ENCODE measurements at regions not wholly inside any gene's neighbourhood (a gene's known extent, or its start where the extent isn't known, plus 50 kb on each side); places are given as distances from the start of the nearest gene placed in this dataset.
"Not testable (repeated sequence)": the region's sequence is repeated elsewhere in the genome, so short reads cannot be mapped to it uniquely, and the experiment has no call there.

- DNase-seq, result no peak
- Mint-ChIP-seq H3K4me1 (ENCODE audit: low read depth in 2 of 2) (no peaks in the 10 kb centered on the region), H3K27me3 (peaks cover 30 to 49% of the 10 kb centered on the region in 2 donors), H3K9me3 (peaks cover 5 to 8% of the 10 kb centered on the region in 2 donors), H3K27ac (no peak overlapping the region), H3K4me3 (no peak overlapping the region), H3K36me3 (ENCODE audit: insufficient read depth) (peaks cover 4% of the 10 kb centered on the region)
- no peak for ATAC-seq (replicated peaks)
Measured at GRCh38 chr5:172523146-172523745, 68.9 kb upstream of the SH3PXD2B start.

- peaks cover 5 to 8% of the 10 kb centered on the region in 2 donors for H3K9me3 Mint-ChIP-seq
- no peaks in the 10 kb centered on the region for H3K4me1 Mint-ChIP-seq (ENCODE audit: low read depth in 2 of 2)
- DNase-seq (no peak), ATAC-seq (replicated peaks) (no peak)
- H3K27me3 Mint-ChIP-seq, result peaks cover 17 to 31% of the 10 kb centered on the region in 2 donors
- H3K36me3 Mint-ChIP-seq (ENCODE audit: insufficient read depth), result peaks cover 4% of the 10 kb centered on the region
- no peak overlapping the region for H3K27ac Mint-ChIP-seq
- no peak overlapping the region for H3K4me3 Mint-ChIP-seq
Measured at GRCh38 chr5:172521338-172521932, 67.1 kb upstream of the SH3PXD2B start.

GRCh38 chr5:172511952-172512351 is 57.6 kb upstream of the SH3PXD2B start:
- H3K27ac Mint-ChIP-seq, result no peak overlapping the region
- H3K36me3 Mint-ChIP-seq (ENCODE audit: insufficient read depth), result no peaks in the 10 kb centered on the region
- DNase-seq, result no peak
- peaks cover 54 to 77% of the 10 kb centered on the region in 2 donors for H3K27me3 Mint-ChIP-seq
- no peaks in the 10 kb centered on the region for H3K4me1 Mint-ChIP-seq (ENCODE audit: low read depth in 2 of 2)
- ATAC-seq (replicated peaks), result no peak
- no peak overlapping the region for H3K4me3 Mint-ChIP-seq
- peaks cover 3 to 9% of the 10 kb centered on the region in 2 donors for H3K9me3 Mint-ChIP-seq

GRCh38 chr5:172509405-172509781 is 55.1 kb upstream of the SH3PXD2B start:
- Mint-ChIP-seq H3K27ac (no peak overlapping the region), H3K4me3 (no peak overlapping the region), H3K36me3 (ENCODE audit: insufficient read depth) (no peaks in the 10 kb centered on the region), H3K27me3 (peaks cover 61 to 91% of the 10 kb centered on the region in 2 donors), H3K4me1 (ENCODE audit: low read depth in 2 of 2) (no peaks in the 10 kb centered on the region), H3K9me3 (peaks cover 3 to 9% of the 10 kb centered on the region in 2 donors)
- no peak for ATAC-seq (replicated peaks)
- DNase-seq, result no peak

GRCh38 chr5:172508471-172509404 is 54.4 kb upstream of the SH3PXD2B start:
- H3K27ac Mint-ChIP-seq, result no peak overlapping the region
- ATAC-seq (replicated peaks), result no peak
- H3K27me3 Mint-ChIP-seq, result peaks cover 54 to 91% of the 10 kb centered on the region in 2 donors
- no peaks in the 10 kb centered on the region for H3K4me1 Mint-ChIP-seq (ENCODE audit: low read depth in 2 of 2)
- peaks cover 3 to 9% of the 10 kb centered on the region in 2 donors for H3K9me3 Mint-ChIP-seq
- no peak for DNase-seq
- H3K36me3 Mint-ChIP-seq (ENCODE audit: insufficient read depth), result no peaks in the 10 kb centered on the region
- H3K4me3 Mint-ChIP-seq, result no peak overlapping the region

- not testable (repeated sequence) for H3K36me3 Mint-ChIP-seq (ENCODE audit: insufficient read depth); DNase-seq; ATAC-seq (replicated peaks); H3K4me1 Mint-ChIP-seq (ENCODE audit: low read depth in 2 of 2); H3K4me3 Mint-ChIP-seq; H3K9me3 Mint-ChIP-seq; H3K27ac Mint-ChIP-seq
- H3K27me3 Mint-ChIP-seq, result peaks cover 50 to 81% of the 10 kb centered on the region in 2 donors
Measured at GRCh38 chr5:172507485-172507884, 53.2 kb upstream of the SH3PXD2B start.

GRCh38 chr5:172506921-172507320 is 52.6 kb upstream of the SH3PXD2B start:
- peaks cover 3% of the 10 kb centered on the region in 2 donors for H3K9me3 Mint-ChIP-seq
- H3K4me3 Mint-ChIP-seq, result no peak overlapping the region
- no peak for DNase-seq
- peaks cover 46 to 80% of the 10 kb centered on the region in 2 donors for H3K27me3 Mint-ChIP-seq
- no peak overlapping the region for H3K27ac Mint-ChIP-seq
- H3K4me1 Mint-ChIP-seq (ENCODE audit: low read depth in 2 of 2), result no peaks in the 10 kb centered on the region
- H3K36me3 Mint-ChIP-seq (ENCODE audit: insufficient read depth), result no peaks in the 10 kb centered on the region
- no peak for ATAC-seq (replicated peaks)

- H3K27me3 Mint-ChIP-seq, result peaks cover 52 to 87% of the 10 kb centered on the region in 2 donors
- peaks cover 0 to 3% of the 10 kb centered on the region in 2 donors for H3K9me3 Mint-ChIP-seq
- H3K36me3 Mint-ChIP-seq (ENCODE audit: insufficient read depth), result peaks cover 3% of the 10 kb centered on the region
- no peak overlapping the region for H3K27ac Mint-ChIP-seq
- H3K4me1 Mint-ChIP-seq (ENCODE audit: low read depth in 2 of 2), result no peaks in the 10 kb centered on the region
- H3K4me3 Mint-ChIP-seq, result no peak overlapping the region
- DNase-seq (no peak), ATAC-seq (replicated peaks) (no peak)
Measured at GRCh38 chr5:172506251-172506650, 51.9 kb upstream of the SH3PXD2B start.

- no peaks in the 10 kb centered on the region for H3K4me1 Mint-ChIP-seq (ENCODE audit: low read depth in 2 of 2)
- H3K27me3 Mint-ChIP-seq, result peaks cover 51 to 89% of the 10 kb centered on the region in 2 donors
- H3K36me3 Mint-ChIP-seq (ENCODE audit: insufficient read depth), result peaks cover 3% of the 10 kb centered on the region
- H3K4me3 Mint-ChIP-seq, result no peak overlapping the region
- no peak overlapping the region for H3K27ac Mint-ChIP-seq
- H3K9me3 Mint-ChIP-seq, result peaks cover 0 to 3% of the 10 kb centered on the region in 2 donors
- DNase-seq, result no peak
- no peak for ATAC-seq (replicated peaks)
Measured at GRCh38 chr5:172505845-172506244, 51.5 kb upstream of the SH3PXD2B start.

- Mint-ChIP-seq H3K9me3 (no peaks in the 10 kb centered on the region), H3K4me3 (no peak overlapping the region), H3K36me3 (ENCODE audit: insufficient read depth) (peaks cover 3% of the 10 kb centered on the region), H3K27me3 (peaks cover 46 to 84% of the 10 kb centered on the region in 2 donors), H3K4me1 (ENCODE audit: low read depth in 2 of 2) (no peaks in the 10 kb centered on the region), H3K27ac (no peak overlapping the region)
- ATAC-seq (replicated peaks), result no peak
- no peak for DNase-seq
Measured at GRCh38 chr5:172505403-172505759, 51.1 kb upstream of the SH3PXD2B start.

GRCh38 chr5:172504701-172505402 is 50.5 kb upstream of the SH3PXD2B start:
- Mint-ChIP-seq H3K4me1 (ENCODE audit: low read depth in 2 of 2) (no peaks in the 10 kb centered on the region), H3K4me3 (no peak overlapping the region), H3K27me3 (peaks cover 46 to 79% of the 10 kb centered on the region in 2 donors), H3K9me3 (no peaks in the 10 kb centered on the region), H3K36me3 (ENCODE audit: insufficient read depth) (peaks cover 3% of the 10 kb centered on the region), H3K27ac (no peak overlapping the region)
- ATAC-seq (replicated peaks) (no peak), DNase-seq (no peak)

- no peak overlapping the region for H3K4me3 Mint-ChIP-seq
Measured at GRCh38 chr5:172503925-172504700, 49.8 kb upstream of the SH3PXD2B start.

More at GRCh38 chr5:172503925-172504700, 49.8 kb upstream of the SH3PXD2B start:
- no peaks in the 10 kb centered on the region for H3K4me1 Mint-ChIP-seq (ENCODE audit: low read depth in 2 of 2)
- H3K36me3 Mint-ChIP-seq (ENCODE audit: insufficient read depth), result peaks cover 3% of the 10 kb centered on the region
- ATAC-seq (replicated peaks), result no peak
- H3K27me3 Mint-ChIP-seq, result peaks cover 46 to 77% of the 10 kb centered on the region in 2 donors
- no peak overlapping the region for H3K27ac Mint-ChIP-seq
- H3K9me3 Mint-ChIP-seq, result no peaks in the 10 kb centered on the region
- no peak for DNase-seq

Measured in effector memory CD8-positive, alpha-beta T cell (primary cell).